Effector memory CD8-positive, alpha-beta T cell (primary cell): ENCODE measurements at regions not wholly inside any gene's neighbourhood (a gene's known extent, or its start where the extent isn't known, plus 50 kb on each side); places are given as distances from the start of the nearest gene placed in this dataset.
"Not testable (repeated sequence)": the region's sequence is repeated elsewhere in the genome, so short reads cannot be mapped to it uniquely, and the experiment has no call there.

Experiments used
- ATAC-seq: fragments of 150-1000 bp; cut with Tn5 transposase; replicated peaks from 2 replicates; pipeline ENCODE4 v1.10.0; 2021; ENCODE audit warnings: mild to moderate bottlenecking, moderate library complexity
- DNase-seq, 3 experiments: peaks; one replicate each; pipeline ENCODE4 v3.0.0; 2021
- H3K27ac Mint-ChIP-seq, 2 donors: one replicate each; pipeline ENCODE4 v1.8.0; 2022; ENCODE audit warnings: mild to moderate bottlenecking in 2 of 2, mixed read lengths in 2 of 2, moderate library complexity in 2 of 2
- H3K27me3 Mint-ChIP-seq, 2 donors: one replicate each; pipeline ENCODE4 v1.8.0; 2022; ENCODE audit warnings: mixed read lengths in 2 of 2
- H3K36me3 Mint-ChIP-seq: one replicate; pipeline ENCODE4 v1.8.0; 2022; ENCODE audit warnings: mild to moderate bottlenecking, moderate library complexity, mixed read lengths; ENCODE audit not compliant: insufficient read depth
- H3K4me1 Mint-ChIP-seq, 2 donors: one replicate each; pipeline ENCODE4 v1.8.0; 2022; ENCODE audit warnings: low read depth in 2 of 2, mixed read lengths in 2 of 2
- H3K4me3 Mint-ChIP-seq, 2 donors: one replicate each; pipeline ENCODE4 v1.8.0; 2022; ENCODE audit warnings: mild to moderate bottlenecking in 2 of 2, mixed read lengths in 2 of 2, moderate library complexity in 2 of 2
- H3K9me3 Mint-ChIP-seq, 2 donors: one replicate each; pipeline ENCODE4 v1.8.0; 2022; ENCODE audit warnings: mixed read lengths in 2 of 2

DNA sequence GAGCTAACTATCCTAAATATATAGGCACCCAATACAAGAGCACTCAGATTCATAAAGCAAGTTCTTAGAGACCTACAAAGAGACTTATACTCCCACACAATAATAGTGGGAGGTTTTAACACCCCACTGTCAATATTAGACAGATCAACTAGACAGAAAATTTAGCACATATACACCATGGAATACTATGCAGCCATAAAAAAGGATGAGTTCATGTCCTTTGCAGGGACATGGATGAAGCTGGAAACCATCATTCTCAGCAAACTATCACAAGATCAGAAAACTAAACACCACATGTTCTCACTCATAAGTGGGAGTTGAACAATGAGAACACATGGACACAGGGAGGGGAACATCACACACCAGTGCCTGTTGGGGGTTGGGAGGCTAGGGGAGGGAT is 358.9 kb upstream of the KCND2 start:
- H3K4me1 Mint-ChIP-seq, DNase-seq, ATAC-seq, H3K27me3 Mint-ChIP-seq, H3K4me3 Mint-ChIP-seq, H3K36me3 Mint-ChIP-seq, H3K27ac Mint-ChIP-seq, H3K9me3 Mint-ChIP-seq: not testable (repeated sequence)

GRCh38 chr7:119916501-119916900 is 356.5 kb upstream of the KCND2 start:
- H3K4me3 Mint-ChIP-seq = no peak overlapping the region
- ATAC-seq = no peak
- H3K36me3 Mint-ChIP-seq = no peaks in the 10 kb centered on the region
- H3K9me3 Mint-ChIP-seq = peaks cover 0 to 2% of the 10 kb centered on the region in 2 donors
- no peaks in the 10 kb centered on the region for H3K4me1 Mint-ChIP-seq
- H3K27me3 Mint-ChIP-seq = no peaks in the 10 kb centered on the region
- DNase-seq = no peak
- no peak overlapping the region for H3K27ac Mint-ChIP-seq

GRCh38 chr7:119918185-119918584 is 354.8 kb upstream of the KCND2 start:
- no peak for DNase-seq
- no peaks in the 10 kb centered on the region for H3K4me1 Mint-ChIP-seq
- H3K27me3 Mint-ChIP-seq = no peaks in the 10 kb centered on the region
- no peaks in the 10 kb centered on the region for H3K36me3 Mint-ChIP-seq
- H3K9me3 Mint-ChIP-seq = peaks cover 0 to 2% of the 10 kb centered on the region in 2 donors
- no peak overlapping the region for H3K4me3 Mint-ChIP-seq
- no peak overlapping the region for H3K27ac Mint-ChIP-seq
- no peak for ATAC-seq

DNA sequence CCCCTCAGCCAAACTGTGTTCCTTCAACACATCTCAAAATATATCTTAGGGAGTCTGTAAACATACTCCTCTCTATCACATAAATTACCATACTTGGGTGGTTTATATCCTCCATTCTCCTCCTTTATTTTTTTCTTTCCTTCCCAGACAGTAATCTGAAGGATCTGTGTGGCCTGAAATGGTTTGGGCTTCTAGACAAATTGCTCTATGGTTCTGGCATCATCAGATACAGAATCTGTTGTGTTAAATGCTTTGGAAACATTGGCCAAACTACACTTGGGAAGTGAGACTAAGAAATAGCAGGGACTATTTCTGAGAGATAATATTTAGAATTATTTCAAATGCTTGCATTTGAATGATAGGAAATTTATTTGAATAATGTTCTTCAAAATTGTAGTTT is 353.0 kb upstream of the KCND2 start:
- no peak overlapping the region for H3K27ac Mint-ChIP-seq
- no peak for ATAC-seq

GRCh38 chr7:119925581-119926289 is 347.2 kb upstream of the KCND2 start:
- Mint-ChIP-seq H3K36me3 (no peaks in the 10 kb centered on the region), H3K9me3 (peaks cover 2 to 14% of the 10 kb centered on the region in 2 donors), H3K27me3 (no peaks in the 10 kb centered on the region), H3K27ac (no peak overlapping the region), H3K4me1 (no peaks in the 10 kb centered on the region), H3K4me3 (no peak overlapping the region)
- ATAC-seq (no peak), DNase-seq (no peak)

More for the DNA sequence above, 353.0 kb upstream of the KCND2 start:
- DNase-seq = no peak
- Mint-ChIP-seq H3K4me1 (no peaks in the 10 kb centered on the region), H3K27me3 (no peaks in the 10 kb centered on the region), H3K36me3 (no peaks in the 10 kb centered on the region), H3K4me3 (no peak overlapping the region), H3K9me3 (peaks cover 2 to 10% of the 10 kb centered on the region in 2 donors)

GRCh38 chr7:119929891-119930290 is 343.1 kb upstream of the KCND2 start:
- ATAC-seq (no peak), DNase-seq (no peak)
- Mint-ChIP-seq H3K27ac (no peak overlapping the region), H3K36me3 (no peaks in the 10 kb centered on the region), H3K4me1 (no peaks in the 10 kb centered on the region), H3K9me3 (peaks cover 4 to 9% of the 10 kb centered on the region in 2 donors), H3K4me3 (no peak overlapping the region), H3K27me3 (no peaks in the 10 kb centered on the region)

DNA sequence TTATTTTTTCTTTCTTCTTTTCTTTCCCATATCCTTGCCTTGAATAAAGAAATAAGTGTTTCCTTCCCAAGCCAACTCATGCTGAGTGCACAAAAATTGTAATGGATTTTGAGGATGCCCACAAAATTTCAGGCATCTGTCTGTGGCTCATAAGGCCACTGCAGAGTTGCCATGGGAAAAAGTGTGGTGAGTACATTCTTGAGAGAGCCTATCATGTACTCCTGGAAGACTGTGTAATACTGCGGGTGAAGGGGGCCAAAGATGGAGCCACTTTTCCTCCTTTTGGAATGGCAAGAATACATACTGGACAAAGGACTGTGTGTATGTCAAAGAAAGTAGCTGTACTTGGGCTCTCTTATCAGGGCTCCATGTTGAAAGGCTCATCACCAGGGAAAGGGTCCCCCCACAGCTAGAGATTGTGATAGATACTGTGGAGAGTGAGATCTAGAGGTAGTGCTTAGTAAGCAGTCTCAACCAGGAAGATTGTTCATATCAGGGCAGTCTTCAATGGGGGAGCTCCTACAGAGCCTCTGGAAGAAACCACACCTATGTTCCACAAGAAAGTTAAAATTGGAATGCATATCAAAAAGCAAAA is 341.6 kb upstream of the KCND2 start:
- DNase-seq = no peak

DNA sequence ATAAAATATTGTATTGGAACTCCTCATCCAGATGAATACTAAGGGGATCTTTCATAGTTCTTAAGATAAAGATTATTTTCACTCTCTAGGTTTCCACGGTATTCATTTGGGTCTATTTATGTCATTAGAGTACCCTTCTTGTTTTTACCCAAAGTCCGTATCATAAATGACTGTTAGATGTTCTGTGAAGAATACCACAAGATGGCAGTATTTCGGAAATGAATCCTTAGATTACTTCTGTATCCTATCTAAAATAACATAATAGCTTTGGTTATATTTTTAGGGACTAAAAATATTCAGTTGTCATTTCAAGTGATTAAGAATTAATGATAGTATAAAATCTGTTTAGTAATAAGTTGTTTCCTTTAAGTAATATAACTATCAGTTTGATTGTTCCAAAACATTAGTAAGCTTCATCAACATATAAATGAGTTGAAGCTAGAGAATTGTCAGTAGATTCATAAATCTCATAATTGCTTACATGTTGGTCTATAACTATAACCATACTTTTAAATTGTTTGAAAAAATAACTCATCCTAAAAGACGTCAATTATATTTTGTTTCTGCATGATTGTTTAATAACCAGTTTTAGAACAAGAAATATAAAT is 337.5 kb upstream of the KCND2 start:
- Mint-ChIP-seq H3K9me3 (peaks cover 0 to 6% of the 10 kb centered on the region in 2 donors), H3K4me1 (no peaks in the 10 kb centered on the region), H3K27ac (no peak overlapping the region), H3K36me3 (no peaks in the 10 kb centered on the region), H3K4me3 (no peak overlapping the region), H3K27me3 (no peaks in the 10 kb centered on the region)
- DNase-seq (no peak), ATAC-seq (no peak)

More for the DNA sequence above, 341.6 kb upstream of the KCND2 start:
- Mint-ChIP-seq H3K4me1 (no peaks in the 10 kb centered on the region), H3K36me3 (no peaks in the 10 kb centered on the region), H3K4me3 (no peak overlapping the region), H3K27ac (no peak overlapping the region), H3K9me3 (peaks cover 0 to 9% of the 10 kb centered on the region in 2 donors), H3K27me3 (no peaks in the 10 kb centered on the region)
- no peak for ATAC-seq

DNA sequence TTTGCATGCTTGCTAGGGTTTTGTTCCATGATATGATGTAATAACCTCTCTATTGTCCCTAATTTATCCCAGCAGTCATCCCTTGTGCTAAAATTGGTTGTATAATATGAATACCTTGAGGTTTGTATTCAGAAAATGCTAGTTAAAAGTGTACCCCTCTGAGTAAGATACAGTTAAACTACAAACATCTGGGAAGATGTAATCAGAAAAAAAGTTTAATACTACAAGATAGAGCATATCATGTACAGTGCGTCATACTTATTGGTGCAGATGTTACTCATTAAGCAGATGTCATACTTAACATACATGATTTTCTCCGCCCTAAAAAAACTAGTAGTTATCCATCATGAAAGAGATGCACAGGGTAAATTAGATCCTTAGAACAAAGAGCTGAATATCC is 336.1 kb upstream of the KCND2 start:
- Mint-ChIP-seq H3K27ac (no peak overlapping the region), H3K36me3 (no peaks in the 10 kb centered on the region), H3K4me1 (no peaks in the 10 kb centered on the region), H3K4me3 (no peak overlapping the region), H3K9me3 (no peaks in the 10 kb centered on the region), H3K27me3 (no peaks in the 10 kb centered on the region)
- no peak for ATAC-seq
- DNase-seq = no peak

GRCh38 chr7:119937745-119938144 is 335.2 kb upstream of the KCND2 start:
- ATAC-seq = no peak
- Mint-ChIP-seq H3K27me3 (no peaks in the 10 kb centered on the region), H3K4me3 (no peak overlapping the region), H3K36me3 (no peaks in the 10 kb centered on the region), H3K27ac (no peak overlapping the region), H3K4me1 (no peaks in the 10 kb centered on the region), H3K9me3 (no peaks in the 10 kb centered on the region)
- DNase-seq = no peak

DNA sequence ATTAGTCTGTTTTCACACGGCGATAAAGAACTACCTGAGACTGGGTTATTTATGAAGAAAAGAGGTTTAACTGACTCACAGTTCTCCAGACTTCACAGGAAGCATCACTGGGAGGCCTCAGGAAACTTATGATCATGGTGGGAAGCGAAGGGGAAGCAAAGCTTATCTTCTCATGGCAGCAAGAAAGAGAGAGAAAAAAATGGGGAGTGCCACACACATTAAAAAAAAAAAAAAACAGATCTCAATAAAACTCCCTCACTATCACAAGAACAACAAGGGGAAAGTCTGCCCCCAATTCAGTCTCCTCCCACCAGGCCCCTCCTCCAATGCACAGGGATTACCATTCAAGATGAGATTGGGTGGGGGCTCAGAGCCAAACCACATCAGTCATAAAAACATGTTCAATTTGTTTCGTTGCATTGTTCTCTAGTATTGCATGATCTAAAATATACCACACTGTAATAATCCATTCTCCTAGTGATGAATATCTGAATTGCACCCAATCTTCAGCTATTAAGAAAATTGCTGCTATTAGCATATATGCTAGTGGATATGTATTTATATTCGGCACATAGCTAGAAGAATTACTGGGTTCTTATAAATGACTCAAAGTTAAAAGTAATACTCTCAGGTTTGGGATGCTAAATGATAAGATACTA is 328.9 kb upstream of the KCND2 start:
- DNase-seq (no peak), ATAC-seq (no peak)
- Mint-ChIP-seq H3K4me1 (no peaks in the 10 kb centered on the region), H3K9me3 (peaks cover 0 to 2% of the 10 kb centered on the region in 2 donors), H3K4me3 (no peak overlapping the region), H3K27ac (no peak overlapping the region), H3K36me3 (no peaks in the 10 kb centered on the region), H3K27me3 (no peaks in the 10 kb centered on the region)

GRCh38 chr7:119944601-119944972 is 328.4 kb upstream of the KCND2 start:
- ATAC-seq (no peak), DNase-seq (no peak)
- no peak overlapping the region for H3K27ac Mint-ChIP-seq
- H3K4me3 Mint-ChIP-seq = no peak overlapping the region
- no peaks in the 10 kb centered on the region for H3K4me1 Mint-ChIP-seq
- H3K9me3 Mint-ChIP-seq = peaks cover 0 to 4% of the 10 kb centered on the region in 2 donors
- H3K27me3 Mint-ChIP-seq = no peaks in the 10 kb centered on the region
- H3K36me3 Mint-ChIP-seq = no peaks in the 10 kb centered on the region

DNA sequence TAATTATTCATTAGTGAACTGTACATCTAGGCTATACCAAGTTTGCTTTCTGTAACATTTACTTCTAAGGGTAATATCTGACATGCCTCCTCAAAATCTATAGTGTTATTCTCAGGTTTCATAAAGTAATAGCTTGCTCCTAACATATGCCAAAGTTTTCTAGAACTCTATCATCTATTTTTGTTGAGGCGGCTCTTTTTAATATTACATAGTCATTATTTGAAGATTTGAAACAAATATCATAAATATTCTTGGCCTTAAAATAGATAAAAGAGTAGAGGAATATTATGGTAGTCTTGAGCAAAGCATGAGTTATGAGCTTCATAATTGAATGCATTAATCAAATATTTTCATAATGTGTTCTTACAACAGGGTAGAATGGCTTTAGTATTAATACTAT is 327.2 kb upstream of the KCND2 start:
- Mint-ChIP-seq H3K27ac (no peak overlapping the region), H3K27me3 (no peaks in the 10 kb centered on the region), H3K4me3 (no peak overlapping the region)

DNA sequence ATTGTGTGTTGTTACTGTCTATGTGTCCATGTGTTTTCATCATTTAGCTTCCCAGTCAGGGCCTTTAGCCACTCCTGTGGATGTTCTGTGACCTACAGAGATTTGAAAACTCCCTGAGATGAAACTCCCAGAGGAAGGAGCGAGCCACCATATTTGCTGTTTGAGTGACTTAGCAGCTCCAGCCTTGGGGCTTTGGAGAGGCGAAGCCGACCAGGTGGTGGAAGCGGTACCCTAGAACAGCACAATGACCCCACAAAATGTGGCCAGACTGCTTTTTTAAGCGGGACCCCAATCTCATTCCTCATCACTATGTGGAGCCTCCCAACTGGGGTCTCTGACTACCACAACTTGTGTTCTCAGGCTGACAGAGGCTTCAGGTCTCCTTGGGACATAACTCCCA is 323.9 kb upstream of the KCND2 start:
- Mint-ChIP-seq H3K4me1 (no peaks in the 10 kb centered on the region), H3K27ac (no peak overlapping the region), H3K36me3 (no peaks in the 10 kb centered on the region), H3K4me3 (no peak overlapping the region), H3K9me3 (peaks cover 4 to 7% of the 10 kb centered on the region in 2 donors), H3K27me3 (no peaks in the 10 kb centered on the region)
- ATAC-seq (no peak), DNase-seq (no peak)

More for the DNA sequence above, 327.2 kb upstream of the KCND2 start:
- ATAC-seq = no peak
- no peak for DNase-seq
- Mint-ChIP-seq H3K36me3 (no peaks in the 10 kb centered on the region), H3K9me3 (peaks cover 5 to 7% of the 10 kb centered on the region in 2 donors), H3K4me1 (no peaks in the 10 kb centered on the region)
